Prostate gland (tissue), 2 donors: ENCODE measurements at regions not wholly inside any gene's neighbourhood (a gene's known extent, or its start where the extent isn't known, plus 50 kb on each side); places are given as distances from the start of the nearest gene placed in this dataset.

Experiments used
- DNase-seq: peaks from one replicate; pipeline ENCODE4 v3.0.0-alpha.2; 2019; ENCODE audit warnings: low spot score
- H3K27ac ChIP-seq, 2 donors: fragments of 200-600 bp; sonication (generic); 2 replicates each; pipeline ENCODE4 v1.5.1; 2017 to 2019
- H3K27me3 ChIP-seq: fragments of 200-600 bp; sonication (generic); replicated peaks from 2 replicates; pipeline ENCODE4 v1.5.1; 2019; ENCODE audit not compliant: insufficient read depth
- H3K36me3 ChIP-seq, 2 donors: fragments of 200-600 bp; sonication (generic); 1 replicate in 1 of 2; 2 replicates in 1 of 2; pipeline versions ENCODE4 v1.5.1 to v1.8.1; 2017 to 2019
- H3K4me1 ChIP-seq: fragments of 200-600 bp; sonication (generic); replicated peaks from 2 replicates; pipeline ENCODE4 v1.5.1; 2019
- H3K4me3 ChIP-seq, 2 donors: fragments of 200-600 bp; sonication (generic); 2 replicates each; pipeline ENCODE4 v1.5.1; 2017 to 2019
- H3K9me3 ChIP-seq: fragments of 200-600 bp; sonication (generic); 2 replicates; pipeline ENCODE4 v1.5.1; 2017
- CTCF ChIP-seq, 4 experiments: fragments of 200-600 bp in 2 of 4; fragments of 450-650 bp in 2 of 4; sonication (generic) in 2 of 4; IDR thresholded peaks; 1 replicate in 3 of 4; 2 replicates in 1 of 4; pipeline ENCODE4 v1.5.1; 2016 to 2019; ENCODE audit warnings: antibody characterized with exemption in 4 of 4, mild to moderate bottlenecking in 2 of 4, moderate library complexity in 2 of 4
- POLR2A ChIP-seq: fragments of 450-650 bp; IDR thresholded peaks from one replicate; pipeline ENCODE4 v1.6.1; 2016; ENCODE audit warnings: antibody characterized with exemption, mild to moderate bottlenecking
- POLR2AphosphoS5 ChIP-seq: sonication (generic); formaldehyde crosslinking; IDR thresholded peaks from one replicate; pipeline ENCODE4 v1.6.1; 2017; ENCODE audit warnings: antibody characterized with exemption
- WGBS: methylation state at CpG from one replicate; pipeline ENCODE4 v1.1.5; 2018; 5-methylcytosine and 5-hydroxymethylcytosine counted together
- intact Hi-C: fragments of 100-400 bp; cut with DNase I; formaldehyde crosslinking; loops from one replicate; pipeline ENCODE4 v1.14.2; 2022

GRCh38 chr20:39588148-39588757, 626.1 kb downstream of the DHX35 start:
- no peaks in the 10 kb centered on the region for H3K27me3 ChIP-seq
- H3K4me1 ChIP-seq: no peaks in the 10 kb centered on the region
- 11% methylated on average over 5 of the region's 5 CpGs for WGBS
- no peak for DNase-seq
- no peaks in the 10 kb centered on the region for H3K36me3 ChIP-seq
- intact Hi-C loops: no loop called here
- TF ChIP-seq POLR2A: no peak
- TF ChIP-seq POLR2AphosphoS5: no peak
- TF ChIP-seq CTCF (IDR thresholded peaks at IDR 0.05): no peak
- no peak overlapping the region for H3K4me3 ChIP-seq
- H3K27ac ChIP-seq: no peak overlapping the region
- H3K9me3 ChIP-seq: no peaks in the 10 kb centered on the region

- Histone ChIP-seq H3K27me3 (no peaks in the 10 kb centered on the region), H3K27ac (no peak overlapping the region), H3K4me1 (no peaks in the 10 kb centered on the region), H3K4me3 (no peak overlapping the region), H3K9me3 (no peaks in the 10 kb centered on the region), H3K36me3 (no peaks in the 10 kb centered on the region)
- TF ChIP-seq POLR2AphosphoS5 (no peak), CTCF (IDR thresholded peaks at IDR 0.05) (no peak), POLR2A (no peak)
- intact Hi-C loops: no loop called here
- no peak for DNase-seq
- WGBS: 55% methylated on average over 1 of the region's 1 CpG
Observed at GRCh38 chr20:39581034-39581433, 618.9 kb downstream of the DHX35 start.

GRCh38 chr20:39576771-39577170, 614.6 kb downstream of the DHX35 start:
- no peaks in the 10 kb centered on the region for H3K27me3 ChIP-seq
- intact Hi-C loops: no loop called here
- H3K27ac ChIP-seq: no peak overlapping the region
- H3K36me3 ChIP-seq: no peaks in the 10 kb centered on the region
- H3K4me1 ChIP-seq: no peaks in the 10 kb centered on the region
- no peaks in the 10 kb centered on the region for H3K9me3 ChIP-seq
- 62% methylated on average over 5 of the region's 5 CpGs for WGBS
- no peak overlapping the region for H3K4me3 ChIP-seq
- TF ChIP-seq POLR2AphosphoS5 (no peak), POLR2A (no peak), CTCF (IDR thresholded peaks at IDR 0.05) (no peak)
- no peak for DNase-seq

GRCh38 chr20:39574061-39574460, 611.9 kb downstream of the DHX35 start:
- WGBS: 62% methylated on average over 2 of the region's 2 CpGs
- Histone ChIP-seq H3K4me3 (no peak overlapping the region), H3K36me3 (no peaks in the 10 kb centered on the region), H3K27me3 (no peaks in the 10 kb centered on the region), H3K9me3 (no peaks in the 10 kb centered on the region), H3K27ac (no peak overlapping the region), H3K4me1 (no peaks in the 10 kb centered on the region)
- intact Hi-C loops: no loop called here
- DNase-seq: no peak
- TF ChIP-seq CTCF (IDR thresholded peaks at IDR 0.05) (no peak), POLR2AphosphoS5 (no peak), POLR2A (no peak)

- no peak overlapping the region for H3K27ac ChIP-seq
- H3K36me3 ChIP-seq: no peaks in the 10 kb centered on the region
- H3K4me1 ChIP-seq: no peaks in the 10 kb centered on the region
- no peak overlapping the region for H3K4me3 ChIP-seq
- intact Hi-C loops: no loop called here
- no peaks in the 10 kb centered on the region for H3K9me3 ChIP-seq
- no peak for TF ChIP-seq CTCF (IDR thresholded peaks at IDR 0.05)
- TF ChIP-seq POLR2AphosphoS5: no peak
- no peak for TF ChIP-seq POLR2A
- H3K27me3 ChIP-seq: no peaks in the 10 kb centered on the region
- DNase-seq: no peak
- 77% methylated on average over 5 of the region's 5 CpGs for WGBS
Observed at GRCh38 chr20:39571171-39571570, 609.0 kb downstream of the DHX35 start.
